CD4-positive, CD25-positive, alpha-beta regulatory T cell (primary cell): ENCODE measurements at regions not wholly inside any gene's neighbourhood (a gene's known extent, or its start where the extent isn't known, plus 50 kb on each side); places are given as distances from the start of the nearest gene placed in this dataset.
"Not testable (repeated sequence)": the region's sequence is repeated elsewhere in the genome, so short reads cannot be mapped to it uniquely, and the experiment has no call there.

Source experiments
- ATAC-seq, 2 donors: fragments of 150-1000 bp; cut with Tn5 transposase; one replicate each; pipeline ENCODE4 v1.10.0; 2021; ENCODE audit warnings: low read depth in 2 of 2, moderate number of reproducible peaks in 2 of 2, moderate library complexity in 1 of 2
- DNase-seq, 3 donors: peaks; one replicate each; pipeline versions ENCODE4 v3.0.0 to v3.0.0-alpha.2; 2012 to 2022; ENCODE audit warnings: mixed read lengths in 1 of 3
- H3K27ac ChIP-seq: one replicate; pipeline ENCODE4 v1.7.0; 2013; ENCODE audit warnings: mild to moderate bottlenecking, low read length; ENCODE audit not compliant: insufficient read depth, poor library complexity, severe bottlenecking
- H3K27me3 ChIP-seq: one replicate; pipeline ENCODE4 v1.7.0; 2013; ENCODE audit warnings: low read length; ENCODE audit not compliant: control insufficient read depth, insufficient read depth
- H3K36me3 ChIP-seq: one replicate; pipeline ENCODE4 v1.7.0; 2013; ENCODE audit warnings: mild to moderate bottlenecking, low read length, moderate library complexity; ENCODE audit not compliant: control insufficient read depth, insufficient read depth
- H3K4me1 ChIP-seq: 2 replicates; pipeline ENCODE4 v1.7.0; 2013; ENCODE audit warnings: mild to moderate bottlenecking, low read length; ENCODE audit not compliant: insufficient read depth, control insufficient read depth, poor library complexity, severe bottlenecking
- H3K4me3 ChIP-seq: one replicate; pipeline ENCODE4 v1.7.0; 2013; ENCODE audit warnings: low read depth, mild to moderate bottlenecking, low read length, moderate library complexity
- H3K9me3 ChIP-seq, 2 experiments: 1 replicate in 1 of 2; 2 replicates in 1 of 2; pipeline ENCODE4 v1.7.0; 2013; ENCODE audit warnings: low read length in 2 of 2, mild to moderate bottlenecking in 1 of 2, moderate library complexity in 1 of 2; ENCODE audit not compliant: control insufficient read depth in 2 of 2
- H3K27ac Mint-ChIP-seq, 3 donors: one replicate each; pipeline ENCODE4 v1.8.0; 2020 to 2022; ENCODE audit warnings: mild to moderate bottlenecking in 3 of 3, mixed read lengths in 3 of 3, moderate library complexity in 2 of 3
- H3K27me3 Mint-ChIP-seq: one replicate; pipeline ENCODE4 v1.8.0; 2022; ENCODE audit warnings: mild to moderate bottlenecking, mixed read lengths
- H3K36me3 Mint-ChIP-seq: one replicate; pipeline ENCODE4 v1.8.0; 2020; ENCODE audit warnings: mixed read lengths
- H3K4me1 Mint-ChIP-seq, 4 donors: one replicate each; pipeline ENCODE4 v1.8.0; 2020 to 2022; ENCODE audit warnings: mixed read lengths in 4 of 4, mild to moderate bottlenecking in 1 of 4
- H3K4me3 Mint-ChIP-seq, 4 donors: one replicate each; pipeline ENCODE4 v1.8.0; 2020 to 2022; ENCODE audit warnings: mild to moderate bottlenecking in 4 of 4, mixed read lengths in 4 of 4, moderate library complexity in 3 of 4
- H3K9me3 Mint-ChIP-seq, 7 donors: one replicate each; pipeline ENCODE4 v1.8.0; 2020 to 2022; ENCODE audit warnings: mixed read lengths in 7 of 7, mild to moderate bottlenecking in 3 of 7, moderate library complexity in 2 of 7

GRCh38 chr9:41779897-41780406 is 349.3 kb downstream of the CNTNAP3B start:
- H3K4me1 Mint-ChIP-seq, H3K27me3 ChIP-seq, H3K4me1 ChIP-seq, H3K4me3 Mint-ChIP-seq, H3K9me3 Mint-ChIP-seq, H3K27ac Mint-ChIP-seq, H3K4me3 ChIP-seq, H3K9me3 ChIP-seq, H3K27me3 Mint-ChIP-seq, DNase-seq, H3K36me3 ChIP-seq, ATAC-seq, H3K27ac ChIP-seq, H3K36me3 Mint-ChIP-seq: not testable (repeated sequence)

- not testable (repeated sequence) for H3K36me3 ChIP-seq, H3K9me3 ChIP-seq, H3K36me3 Mint-ChIP-seq, H3K27ac ChIP-seq, ATAC-seq, H3K4me3 ChIP-seq, H3K4me1 Mint-ChIP-seq, H3K27ac Mint-ChIP-seq, H3K4me3 Mint-ChIP-seq, DNase-seq, H3K27me3 Mint-ChIP-seq, H3K27me3 ChIP-seq, H3K4me1 ChIP-seq, H3K9me3 Mint-ChIP-seq
Measured at GRCh38 chr9:41779192-41779591, 350.0 kb downstream of the CNTNAP3B start.

- H3K36me3 ChIP-seq, H3K4me3 Mint-ChIP-seq, H3K9me3 Mint-ChIP-seq, H3K4me1 ChIP-seq, H3K4me1 Mint-ChIP-seq, H3K27ac Mint-ChIP-seq, H3K9me3 ChIP-seq, H3K4me3 ChIP-seq, H3K36me3 Mint-ChIP-seq, DNase-seq, H3K27me3 Mint-ChIP-seq, ATAC-seq, H3K27ac ChIP-seq, H3K27me3 ChIP-seq: not testable (repeated sequence)
Measured at GRCh38 chr9:41778535-41779071, 350.6 kb downstream of the CNTNAP3B start.

DNA sequence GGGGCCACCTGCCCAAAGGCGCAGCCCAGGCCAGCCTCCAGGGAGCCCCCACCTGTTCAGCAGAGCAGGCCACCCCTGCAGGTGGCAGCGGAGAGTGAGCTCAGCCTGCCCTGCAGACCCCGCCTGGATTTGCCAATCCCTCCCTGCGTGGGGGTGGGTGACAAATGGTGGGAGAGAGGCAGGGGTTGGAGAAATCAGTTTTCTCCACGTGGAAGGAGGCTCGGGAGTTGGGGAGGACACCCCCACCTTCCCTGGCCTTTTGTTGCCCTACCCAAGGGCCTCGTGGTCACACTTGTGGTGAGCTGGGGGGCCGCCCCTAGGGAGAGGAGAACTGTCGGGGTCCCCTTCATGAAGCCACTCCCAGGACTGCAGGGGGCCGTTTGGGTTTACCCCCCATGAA is 351.7 kb downstream of the CNTNAP3B start:
- not testable (repeated sequence) for H3K27me3 ChIP-seq, H3K27me3 Mint-ChIP-seq, DNase-seq, ATAC-seq, H3K27ac Mint-ChIP-seq, H3K9me3 ChIP-seq, H3K4me1 Mint-ChIP-seq, H3K36me3 ChIP-seq, H3K4me1 ChIP-seq, H3K27ac ChIP-seq, H3K9me3 Mint-ChIP-seq, H3K4me3 Mint-ChIP-seq, H3K36me3 Mint-ChIP-seq, H3K4me3 ChIP-seq

DNA sequence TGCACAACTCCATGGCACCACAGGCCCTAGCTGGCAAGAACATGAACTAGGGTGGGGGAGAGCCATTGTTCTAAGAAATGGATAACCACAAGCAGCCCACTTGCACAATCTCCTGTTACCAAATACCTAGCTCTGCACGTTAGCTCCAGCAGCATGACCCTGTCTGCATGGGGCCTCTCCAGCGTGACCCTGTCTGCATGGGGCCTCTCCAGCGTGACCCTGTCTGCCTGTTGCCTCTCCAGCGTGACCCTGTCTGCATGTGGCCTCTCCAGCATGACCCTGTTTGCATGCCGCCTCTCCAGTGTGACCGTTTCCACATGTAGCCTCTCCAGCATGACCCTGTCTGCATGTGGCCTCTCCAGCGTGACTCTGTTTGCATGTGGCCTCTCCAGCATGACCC is 356.7 kb downstream of the CNTNAP3B start:
- not testable (repeated sequence) for H3K27ac ChIP-seq, H3K36me3 Mint-ChIP-seq, DNase-seq, H3K4me1 ChIP-seq, H3K9me3 Mint-ChIP-seq, H3K36me3 ChIP-seq, H3K4me3 ChIP-seq, H3K9me3 ChIP-seq, H3K4me3 Mint-ChIP-seq, H3K4me1 Mint-ChIP-seq, H3K27me3 Mint-ChIP-seq, ATAC-seq, H3K27ac Mint-ChIP-seq, H3K27me3 ChIP-seq

GRCh38 chr9:41771693-41772092 is 357.5 kb downstream of the CNTNAP3B start:
- H3K9me3 Mint-ChIP-seq, H3K4me3 ChIP-seq, H3K4me3 Mint-ChIP-seq, H3K4me1 Mint-ChIP-seq, H3K4me1 ChIP-seq, H3K36me3 Mint-ChIP-seq, H3K9me3 ChIP-seq, H3K27ac ChIP-seq, H3K27me3 Mint-ChIP-seq, ATAC-seq, H3K27ac Mint-ChIP-seq, DNase-seq, H3K27me3 ChIP-seq, H3K36me3 ChIP-seq: not testable (repeated sequence)

DNA sequence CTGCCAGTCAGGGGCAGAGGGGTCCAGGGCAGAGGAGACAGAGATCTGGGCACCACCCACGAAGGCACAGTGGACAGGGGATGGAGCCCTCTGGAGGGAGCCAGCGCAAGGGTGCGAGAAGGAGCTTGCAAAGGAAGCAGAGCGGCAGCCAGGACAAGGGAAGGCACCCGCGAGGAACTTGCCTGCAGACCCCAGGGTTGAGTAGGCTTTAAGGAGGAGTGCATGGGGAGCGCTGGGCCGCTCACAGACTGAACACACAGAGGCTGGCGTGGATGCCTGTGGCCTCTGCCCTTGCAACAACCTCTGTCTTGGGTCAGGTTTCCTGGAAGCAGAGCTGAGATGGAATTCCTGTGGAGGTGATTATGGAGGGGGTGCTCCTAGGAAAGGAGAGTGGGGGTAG is 374.4 kb downstream of the CNTNAP3B start:
- not testable (repeated sequence) for H3K27ac ChIP-seq, H3K4me3 Mint-ChIP-seq, H3K36me3 Mint-ChIP-seq, ATAC-seq, H3K9me3 ChIP-seq, H3K4me1 Mint-ChIP-seq, H3K36me3 ChIP-seq, H3K27me3 Mint-ChIP-seq, H3K27ac Mint-ChIP-seq, H3K9me3 Mint-ChIP-seq, H3K27me3 ChIP-seq, H3K4me3 ChIP-seq, H3K4me1 ChIP-seq, DNase-seq

- H3K9me3 ChIP-seq, H3K36me3 Mint-ChIP-seq, H3K4me3 Mint-ChIP-seq, H3K36me3 ChIP-seq, H3K27ac ChIP-seq, H3K9me3 Mint-ChIP-seq, H3K27me3 ChIP-seq, H3K4me1 Mint-ChIP-seq, H3K4me3 ChIP-seq, DNase-seq, H3K4me1 ChIP-seq, H3K27ac Mint-ChIP-seq, H3K27me3 Mint-ChIP-seq, ATAC-seq: not testable (repeated sequence)
Measured at GRCh38 chr9:41754403-41754802, 374.8 kb downstream of the CNTNAP3B start.
